HEK293T (cell line): ENCODE measurements at regions not wholly inside any gene's neighbourhood (a gene's known extent, or its start where the extent isn't known, plus 50 kb on each side); places are given as distances from the start of the nearest gene placed in this dataset.

ENCODE experiments used
- CTCF ChIA-PET: fragments of 350-600 bp; formaldehyde crosslinking; extraction: SDS; loops from one replicate; lab custom pipeline; 2021; ENCODE audit warnings: antibody characterized with exemption, inconsistent platforms; lab: Yijun Ruan, JAX
- POLR2A ChIA-PET: fragments of 350-600 bp; formaldehyde crosslinking; extraction: SDS; loops from one replicate; lab custom pipeline; 2020; ENCODE audit warnings: antibody characterized with exemption, inconsistent platforms; lab: Yijun Ruan, JAX
- DNase-seq: peaks from one replicate; pipeline ENCODE4 v3.0.0; 2012; ENCODE audit warnings: mixed read lengths; ENCODE audit errors: extremely low spot score
- ARNT ChIP-seq: fragments of 450-650 bp; IDR thresholded peaks from 2 replicates; pipeline ENCODE4 v1.6.1; 2017; ENCODE audit warnings: mild to moderate bottlenecking
- BHLHE40 ChIP-seq: fragments of 450-650 bp; IDR thresholded peaks from 2 replicates; pipeline ENCODE4 v1.6.1; 2016; ENCODE audit warnings: mild to moderate bottlenecking, moderate library complexity, borderline replicate concordance
- CTBP1 ChIP-seq: fragments of 450-650 bp; IDR thresholded peaks from 2 replicates; pipeline ENCODE4 v1.6.1; 2016; ENCODE audit warnings: borderline replicate concordance
- ELF4 ChIP-seq: fragments of 450-650 bp; IDR thresholded peaks from 2 replicates; pipeline ENCODE4 v1.6.1; 2017; ENCODE audit warnings: antibody characterized with exemption
- FOXA1 ChIP-seq: fragments of 450-650 bp; IDR thresholded peaks from 2 replicates; pipeline ENCODE4 v1.6.1; 2016; ENCODE audit warnings: mild to moderate bottlenecking
- FOXK2 ChIP-seq: fragments of 450-650 bp; IDR thresholded peaks from 2 replicates; pipeline ENCODE4 v1.6.1; 2016; ENCODE audit warnings: mild to moderate bottlenecking
- FOXM1 ChIP-seq: fragments of 450-650 bp; IDR thresholded peaks from 2 replicates; pipeline ENCODE4 v1.6.1; 2017; ENCODE audit warnings: mild to moderate bottlenecking, borderline replicate concordance
- HDGF ChIP-seq: fragments of 450-650 bp; IDR thresholded peaks from 2 replicates; pipeline ENCODE4 v1.6.1; 2017; ENCODE audit warnings: antibody characterized with exemption, borderline replicate concordance
- L3MBTL2 ChIP-seq: fragments of 450-650 bp; conservative IDR thresholded peaks from 2 replicates; pipeline ENCODE4 v1.6.1; 2016; ENCODE audit warnings: mild to moderate bottlenecking
- LEF1 ChIP-seq: fragments of 450-650 bp; IDR thresholded peaks from 2 replicates; pipeline ENCODE4 v1.6.1; 2017; ENCODE audit warnings: mild to moderate bottlenecking, borderline replicate concordance
- NFRKB ChIP-seq: fragments of 450-650 bp; IDR thresholded peaks from 2 replicates; pipeline ENCODE4 v1.6.1; 2016; ENCODE audit warnings: mild to moderate bottlenecking, moderate library complexity
- SP1 ChIP-seq: fragments of 450-650 bp; IDR thresholded peaks from 2 replicates; pipeline ENCODE4 v1.6.1; 2017
- SUZ12 ChIP-seq: fragments of 450-650 bp; IDR thresholded peaks from 2 replicates; pipeline ENCODE4 v1.6.1; 2016; ENCODE audit warnings: mild to moderate bottlenecking
- TARDBP ChIP-seq: fragments of 450-650 bp; IDR thresholded peaks from 2 replicates; pipeline ENCODE4 v1.6.1; 2016
- ZNF384 ChIP-seq: fragments of 450-650 bp; IDR thresholded peaks from 2 replicates; pipeline ENCODE4 v1.6.1; 2016
- TF ChIP-seq, protein P1 (sequence below): fragments of 450-650 bp; IDR thresholded peaks from 2 replicates; pipeline ENCODE4 v1.6.1; 2016

- no peak for DNase-seq
- POLR2A ChIA-PET: no interaction called here
- TF ChIP-seq BHLHE40 (no peak), ZNF384 (no peak), FOXM1 (no peak), ARNT (no peak), TARDBP (no peak), SUZ12 (no peak), L3MBTL2 (no peak), FOXA1 (no peak), NFRKB (no peak), HDGF (no peak), SP1 (no peak)
- TF ChIP-seq, protein P1, sequence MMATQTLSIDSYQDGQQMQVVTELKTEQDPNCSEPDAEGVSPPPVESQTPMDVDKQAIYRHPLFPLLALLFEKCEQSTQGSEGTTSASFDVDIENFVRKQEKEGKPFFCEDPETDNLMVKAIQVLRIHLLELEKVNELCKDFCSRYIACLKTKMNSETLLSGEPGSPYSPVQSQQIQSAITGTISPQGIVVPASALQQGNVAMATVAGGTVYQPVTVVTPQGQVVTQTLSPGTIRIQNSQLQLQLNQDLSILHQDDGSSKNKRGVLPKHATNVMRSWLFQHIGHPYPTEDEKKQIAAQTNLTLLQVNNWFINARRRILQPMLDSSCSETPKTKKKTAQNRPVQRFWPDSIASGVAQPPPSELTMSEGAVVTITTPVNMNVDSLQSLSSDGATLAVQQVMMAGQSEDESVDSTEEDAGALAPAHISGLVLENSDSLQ: no peak
- CTCF ChIA-PET: no interaction called here
Measured at GRCh38 chr12:124658302-124658701, 90.9 kb upstream of the NCOR2 start.

- DNase-seq: no peak
- CTCF ChIA-PET: interaction anchor here (0.7 to 0.8 kb wide), 2 partner anchors 13 to 20 kb away, joined by 3 to 4 read pairs; no protein-coding TSS in a partner anchor
- TF ChIP-seq FOXK2 (no peak), NFRKB (no peak), SP1 (no peak), TARDBP (no peak), SUZ12 (no peak), HDGF (no peak), FOXA1 (no peak), ARNT (no peak), BHLHE40 (no peak), FOXM1 (no peak), L3MBTL2 (no peak), ZNF384 (no peak), ELF4 (no peak), CTBP1 (no peak)
- TF ChIP-seq, protein P1: no peak
- POLR2A ChIA-PET: no interaction called here
Measured at GRCh38 chr12:124656947-124657434, 89.6 kb upstream of the NCOR2 start.

DNA sequence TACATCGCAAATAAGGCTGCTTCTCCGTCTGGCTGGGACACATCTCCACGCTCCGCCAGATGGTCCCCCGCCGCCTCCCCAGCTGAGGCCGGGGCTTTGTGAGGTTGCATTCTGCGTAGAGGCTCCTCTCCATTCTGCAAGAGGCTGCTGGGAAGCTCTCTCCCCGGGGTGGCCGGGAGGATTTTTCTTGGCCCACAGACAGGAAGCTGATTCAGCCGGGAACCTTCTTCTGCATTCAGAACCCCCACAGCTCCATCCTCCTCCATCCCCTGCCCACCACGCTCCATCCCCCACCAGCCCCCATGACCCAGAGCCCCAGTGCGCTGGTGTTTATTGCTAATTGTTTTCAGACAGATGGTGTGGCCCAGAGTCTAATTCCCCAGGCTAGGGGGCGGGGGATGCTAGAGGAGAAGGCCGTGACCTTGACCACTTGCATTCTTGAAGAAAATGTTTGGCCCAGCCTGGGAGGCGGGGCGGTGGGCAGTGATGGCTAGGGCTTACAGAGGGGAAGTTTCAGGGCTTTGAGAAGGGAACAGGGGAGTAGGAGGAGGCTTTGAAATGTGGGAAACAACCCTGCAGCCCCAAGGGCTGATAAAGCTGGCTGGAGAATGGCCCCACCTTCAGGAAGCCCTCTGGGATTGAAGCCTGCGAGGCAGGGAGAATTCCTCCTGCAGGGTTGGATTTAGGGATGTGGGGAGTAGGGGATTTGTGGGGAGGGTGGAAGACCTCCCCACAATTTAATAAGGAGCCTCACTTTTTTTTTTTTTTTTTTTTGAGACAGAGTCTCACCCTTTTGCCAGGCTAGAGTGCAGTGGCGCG is 88.5 kb upstream of the NCOR2 start:
- POLR2A ChIA-PET: no interaction called here
- TF ChIP-seq L3MBTL2: no peak
- TF ChIP-seq ARNT: no peak
- no peak for TF ChIP-seq LEF1
- no peak for TF ChIP-seq ELF4
- CTCF ChIA-PET: interaction anchor here (0.7 kb wide), 1 partner anchor 11 kb away, joined by 4 read pairs; no protein-coding TSS in a partner anchor
- no peak for DNase-seq

DNA sequence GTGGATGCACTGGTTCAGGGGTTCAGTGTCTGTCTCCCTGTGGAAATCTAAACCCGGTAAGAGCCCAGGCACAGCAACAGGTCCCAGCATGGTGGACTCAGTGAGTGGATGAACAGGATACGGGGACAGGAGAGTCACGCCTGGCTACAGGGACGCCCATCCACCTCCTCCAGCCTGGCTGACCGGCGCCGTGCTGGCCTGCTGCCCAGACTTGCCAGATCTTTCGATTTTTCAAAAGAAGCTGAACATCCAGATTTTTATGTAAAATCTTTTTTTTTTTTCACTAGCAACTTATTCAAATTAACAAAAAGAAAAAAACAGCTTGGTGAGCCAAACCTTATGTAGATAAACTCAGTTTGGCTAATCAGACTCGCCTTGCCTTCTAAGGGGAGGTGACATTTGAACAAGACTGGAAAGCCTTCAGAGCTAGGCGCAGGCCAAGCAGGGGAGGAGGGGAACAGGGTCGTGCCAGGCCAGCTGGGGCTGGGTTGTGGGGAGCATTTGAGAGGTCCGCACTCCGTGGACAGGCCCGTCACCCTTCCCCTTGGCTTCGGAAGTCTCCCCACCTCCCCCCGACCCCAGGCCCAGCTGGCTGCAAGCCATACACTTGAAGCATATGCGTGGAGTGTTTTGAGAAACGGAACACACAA is 87.8 kb upstream of the NCOR2 start:
- TF ChIP-seq TARDBP: no peak
- TF ChIP-seq CTBP1: no peak
- TF ChIP-seq, protein P1: no peak
- POLR2A ChIA-PET: no interaction called here
- no peak for DNase-seq
- CTCF ChIA-PET: no interaction called here

- ChIA-PET POLR2A (no interaction called here), CTCF (no interaction called here)
Measured at GRCh38 chr12:124654666-124655047, 87.2 kb upstream of the NCOR2 start.

More at GRCh38 chr12:124654666-124655047, 87.2 kb upstream of the NCOR2 start:
- no peak for TF ChIP-seq BHLHE40
- TF ChIP-seq ARNT: no peak
- no peak for TF ChIP-seq HDGF
- no peak for TF ChIP-seq LEF1
- TF ChIP-seq FOXK2: no peak
- TF ChIP-seq, protein P1: no peak
- TF ChIP-seq ELF4: no peak
- TF ChIP-seq NFRKB: no peak
- TF ChIP-seq FOXA1: no peak
- no peak for TF ChIP-seq TARDBP
- TF ChIP-seq CTBP1: no peak
- no peak for TF ChIP-seq SUZ12
- no peak for TF ChIP-seq SP1
- TF ChIP-seq FOXM1: no peak
- no peak for TF ChIP-seq L3MBTL2
- TF ChIP-seq ZNF384: no peak
- DNase-seq: no peak
